Stimulated activated CD4-positive, alpha-beta T cell treated with anti-CD3 and anti-CD28 coated beads, Interleukin-12 subunit alpha, Interleukin-12 subunit beta, amount 100 ng/mL, for 48 hours (primary cell): ENCODE measurements at regions not wholly inside any gene's neighbourhood (a gene's known extent, or its start where the extent isn't known, plus 50 kb on each side); places are given as distances from the start of the nearest gene placed in this dataset.

Experiments used
- DNase-seq, 3 donors: peaks; one replicate each; pipeline ENCODE4 v3.0.0-alpha.2; 2020; ENCODE audit warnings: low read depth in 2 of 3, low spot score in 1 of 3

- no peak for DNase-seq
Observed at GRCh38 chr3:168598250-168598649, 502.5 kb upstream of the GOLIM4 start.

GRCh38 chr3:168596175-168596823 is 500.6 kb upstream of the GOLIM4 start:
- no peak for DNase-seq

- no peak for DNase-seq
Observed at GRCh38 chr3:168591587-168591986, 495.9 kb upstream of the GOLIM4 start.

GRCh38 chr3:168589376-168589775 is 493.7 kb upstream of the GOLIM4 start:
- DNase-seq, result no peak

- DNase-seq, result no peak
Observed at GRCh38 chr3:168585544-168585943, 489.8 kb upstream of the GOLIM4 start.

- no peak for DNase-seq
Observed at GRCh38 chr3:168583977-168584376, 488.3 kb upstream of the GOLIM4 start.

- no peak for DNase-seq
Observed at GRCh38 chr3:168582503-168582902, 486.8 kb upstream of the GOLIM4 start.

GRCh38 chr3:168581771-168582225 is 486.1 kb upstream of the GOLIM4 start:
- DNase-seq, result no peak

- DNase-seq, result no peak
Observed at GRCh38 chr3:168579010-168579409, 483.3 kb upstream of the GOLIM4 start.

- DNase-seq, result no peak
Observed at GRCh38 chr3:168575750-168576149, 480.0 kb upstream of the GOLIM4 start.

GRCh38 chr3:168574455-168575158 is 478.9 kb upstream of the GOLIM4 start:
- DNase-seq, result no peak

- DNase-seq, result no peak
Observed at GRCh38 chr3:168570404-168571155, 474.9 kb upstream of the GOLIM4 start.

GRCh38 chr3:168558728-168559411 is 463.1 kb upstream of the GOLIM4 start:
- no peak for DNase-seq

GRCh38 chr3:168552251-168552650 is 456.5 kb upstream of the GOLIM4 start:
- DNase-seq, result no peak

GRCh38 chr3:168548719-168549118 is 453.0 kb upstream of the GOLIM4 start:
- DNase-seq, result no peak

GRCh38 chr3:168546707-168547106 is 451.0 kb upstream of the GOLIM4 start:
- DNase-seq, result no peak

GRCh38 chr3:168545591-168545990 is 449.9 kb upstream of the GOLIM4 start:
- no peak for DNase-seq

- DNase-seq, result no peak
Observed at GRCh38 chr3:168544097-168544957, 448.6 kb upstream of the GOLIM4 start.

- no peak for DNase-seq
Observed at GRCh38 chr3:168540726-168541125, 445.0 kb upstream of the GOLIM4 start.

- no peak for DNase-seq
Observed at GRCh38 chr3:168539909-168540308, 444.2 kb upstream of the GOLIM4 start.

GRCh38 chr3:168534761-168535160 is 439.0 kb upstream of the GOLIM4 start:
- no peak for DNase-seq
